PC-9 (cell line): ENCODE measurements at regions not wholly inside any gene's neighbourhood (a gene's known extent, or its start where the extent isn't known, plus 50 kb on each side); places are given as distances from the start of the nearest gene placed in this dataset.
"Not testable (repeated sequence)": the region's sequence is repeated elsewhere in the genome, so short reads cannot be mapped to it uniquely, and the experiment has no call there.

Source experiments
- BruUV-seq: library from RNA; stranded (reverse); fragments of 400-500 nt; replicated peaks from 2 replicates; lab custom pipeline; 2021; lab: Mats Ljungman, UMichigan
- CTCF ChIA-PET: fragments of 300-600 bp; sonication (Branson Sonifier 250); formaldehyde crosslinking; loops from one replicate; lab custom pipeline; 2022; ENCODE audit warnings: antibody characterized with exemption; lab: Charles Lee
- POLR2A ChIA-PET: fragments of 300-600 bp; sonication (Branson Sonifier 250); formaldehyde crosslinking; loops from one replicate; lab custom pipeline; 2022; ENCODE audit warnings: antibody characterized with exemption; ENCODE audit not compliant: unreplicated experiment; lab: Charles Lee
- DNase-seq, 2 experiments: peaks; one replicate each; pipeline versions ENCODE4 v3.0.0 to v3.0.0-alpha.2; 2015 to 2022; ENCODE audit warnings: mixed read lengths in 1 of 2
- H2AFZ ChIP-seq: fragments of 200-600 bp; sonication (generic); 2 replicates; pipeline ENCODE4 v1.8.1; 2017; ENCODE audit warnings: antibody characterized with exemption
- H3F3A ChIP-seq: fragments of 200-600 bp; sonication (generic); 2 replicates; pipeline ENCODE4 v1.8.1; 2017; ENCODE audit warnings: antibody characterized with exemption, mild to moderate bottlenecking, low read depth; ENCODE audit not compliant: insufficient read depth
- H3K27ac ChIP-seq: fragments of 200-600 bp; sonication (generic); 2 replicates; pipeline ENCODE4 v1.6.1; 2016; ENCODE audit warnings: mixed run types
- H3K27me3 ChIP-seq: fragments of 200-600 bp; sonication (generic); 2 replicates; pipeline ENCODE4 v1.6.1; 2016; ENCODE audit warnings: low read depth, mixed run types; ENCODE audit not compliant: insufficient read depth
- H3K36me3 ChIP-seq: fragments of 200-600 bp; sonication (generic); 2 replicates; pipeline ENCODE4 v1.6.1; 2016; ENCODE audit warnings: low read depth, mixed run types
- H3K4me1 ChIP-seq: fragments of 200-600 bp; sonication (generic); replicated peaks from 2 replicates; pipeline ENCODE4 v1.6.1; 2016; ENCODE audit warnings: mixed run types; ENCODE audit not compliant: insufficient read depth
- H3K4me2 ChIP-seq: fragments of 200-600 bp; sonication (generic); 2 replicates; pipeline ENCODE4 v1.6.1; 2017; ENCODE audit warnings: mixed run types
- H3K4me3 ChIP-seq: fragments of 200-600 bp; sonication (generic); 2 replicates; pipeline ENCODE4 v1.6.1; 2016; ENCODE audit warnings: mixed run types
- H3K79me2 ChIP-seq: fragments of 200-600 bp; sonication (generic); 2 replicates; pipeline ENCODE4 v1.6.1; 2017; ENCODE audit warnings: low read depth, mixed run types
- H3K9me2 ChIP-seq: fragments of 200-600 bp; sonication (generic); 2 replicates; pipeline ENCODE4 v1.8.1; 2017; ENCODE audit warnings: mild to moderate bottlenecking; ENCODE audit not compliant: insufficient read depth
- H3K9me3 ChIP-seq: fragments of 200-600 bp; sonication (generic); 2 replicates; pipeline ENCODE4 v1.8.1; 2016; ENCODE audit warnings: low read depth; ENCODE audit not compliant: insufficient read depth
- H4K20me1 ChIP-seq: fragments of 200-600 bp; sonication (generic); 2 replicates; pipeline ENCODE4 v1.8.1; 2017; ENCODE audit not compliant: insufficient read depth
- EZH2 ChIP-seq: fragments of 200-600 bp; sonication (generic); IDR thresholded peaks from 2 replicates; pipeline ENCODE4 v1.8.0; 2017; ENCODE audit warnings: antibody characterized with exemption, low read depth
- intact Hi-C: fragments of 100-400 bp; cut with micrococcal nuclease; formaldehyde crosslinking; loops from one replicate; pipeline ENCODE4 v1.10.0; 2022; ENCODE audit not compliant: unreplicated experiment
- TF ChIP-seq, protein P1 (sequence below): fragments of 200-600 bp; sonication (generic); conservative IDR thresholded peaks from 2 replicates; pipeline ENCODE4 v1.6.1; 2017; ENCODE audit warnings: mixed run types, antibody characterized with exemption, mild to moderate bottlenecking, moderate library complexity

DNA sequence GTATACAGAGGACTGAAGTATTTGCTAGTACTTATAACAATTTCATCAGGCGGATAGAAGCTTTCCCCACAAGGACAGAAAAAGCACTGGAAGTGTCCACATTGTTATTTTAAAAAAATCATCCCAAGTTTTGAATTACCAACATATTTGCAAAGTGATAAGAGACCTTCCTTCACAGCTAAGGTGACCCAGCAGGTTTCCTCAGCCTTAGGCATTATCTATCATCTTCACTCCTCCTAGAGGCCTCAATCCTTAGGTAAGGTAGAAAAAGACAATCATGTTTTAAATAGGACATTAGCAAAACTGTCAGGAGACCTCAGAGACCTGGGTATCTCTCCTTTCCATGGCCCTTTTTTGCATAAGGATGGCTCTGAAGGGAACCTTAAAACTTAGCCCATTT, 72.5 kb upstream of the CHD6 start:
- H3K4me2 ChIP-seq: no peak overlapping the region
- H3K4me3 ChIP-seq: no peak overlapping the region
- no peaks in the 10 kb centered on the region for H3K9me2 ChIP-seq
- no peaks in the 10 kb centered on the region for H3K79me2 ChIP-seq
- peaks cover 12% of the 10 kb centered on the region for H3F3A ChIP-seq
- intact Hi-C loops: loop anchor here (5.0 kb wide), 2 partner anchors 173 to 213 kb away; no protein-coding TSS in a partner anchor
- no TSS peak for BruUV-seq
- peaks cover 12% of the 10 kb centered on the region for H3K4me1 ChIP-seq
- H3K36me3 ChIP-seq: no peaks in the 10 kb centered on the region
- ChIA-PET CTCF (no interaction called here), POLR2A (no interaction called here)
- no peak overlapping the region for H2AFZ ChIP-seq
- H3K9me3 ChIP-seq: no peaks in the 10 kb centered on the region
- no peak for DNase-seq
- no peak overlapping the region for H3K27ac ChIP-seq
- H3K27me3 ChIP-seq: peaks cover 40% of the 10 kb centered on the region
- H4K20me1 ChIP-seq: no peaks in the 10 kb centered on the region
- TF ChIP-seq EZH2: no peak
- TF ChIP-seq, protein P1, sequence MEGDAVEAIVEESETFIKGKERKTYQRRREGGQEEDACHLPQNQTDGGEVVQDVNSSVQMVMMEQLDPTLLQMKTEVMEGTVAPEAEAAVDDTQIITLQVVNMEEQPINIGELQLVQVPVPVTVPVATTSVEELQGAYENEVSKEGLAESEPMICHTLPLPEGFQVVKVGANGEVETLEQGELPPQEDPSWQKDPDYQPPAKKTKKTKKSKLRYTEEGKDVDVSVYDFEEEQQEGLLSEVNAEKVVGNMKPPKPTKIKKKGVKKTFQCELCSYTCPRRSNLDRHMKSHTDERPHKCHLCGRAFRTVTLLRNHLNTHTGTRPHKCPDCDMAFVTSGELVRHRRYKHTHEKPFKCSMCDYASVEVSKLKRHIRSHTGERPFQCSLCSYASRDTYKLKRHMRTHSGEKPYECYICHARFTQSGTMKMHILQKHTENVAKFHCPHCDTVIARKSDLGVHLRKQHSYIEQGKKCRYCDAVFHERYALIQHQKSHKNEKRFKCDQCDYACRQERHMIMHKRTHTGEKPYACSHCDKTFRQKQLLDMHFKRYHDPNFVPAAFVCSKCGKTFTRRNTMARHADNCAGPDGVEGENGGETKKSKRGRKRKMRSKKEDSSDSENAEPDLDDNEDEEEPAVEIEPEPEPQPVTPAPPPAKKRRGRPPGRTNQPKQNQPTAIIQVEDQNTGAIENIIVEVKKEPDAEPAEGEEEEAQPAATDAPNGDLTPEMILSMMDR: no peak

DNA sequence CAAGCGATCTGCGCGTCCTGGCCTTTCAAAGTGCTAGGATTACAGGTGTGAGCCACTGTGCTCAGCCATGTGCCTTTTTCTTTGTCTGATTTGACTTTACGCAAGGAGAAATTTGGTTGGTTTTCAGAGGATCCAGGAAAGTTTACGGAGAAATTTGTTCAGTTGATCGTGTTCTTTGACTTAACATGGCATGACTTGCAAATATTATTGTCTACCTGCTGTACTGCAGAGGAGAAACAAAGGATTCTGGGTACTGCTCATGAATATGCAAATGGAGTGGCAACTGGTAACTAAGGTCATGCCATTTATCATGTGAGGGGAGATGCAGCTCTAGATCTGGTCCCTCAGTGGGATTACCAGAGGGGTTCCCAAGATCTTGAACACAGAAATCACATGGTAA, 68.8 kb upstream of the CHD6 start:
- no TSS peak for BruUV-seq
- Histone ChIP-seq H3K36me3 (no peaks in the 10 kb centered on the region), H3K4me1 (no peaks in the 10 kb centered on the region), H3K4me2 (no peak overlapping the region), H3K79me2 (no peaks in the 10 kb centered on the region), H3K27me3 (peaks cover 47% of the 10 kb centered on the region), H2AFZ (no peak overlapping the region), H3K9me3 (no peaks in the 10 kb centered on the region), H3K9me2 (no peaks in the 10 kb centered on the region), H3K4me3 (no peak overlapping the region), H4K20me1 (no peaks in the 10 kb centered on the region), H3K27ac (no peak overlapping the region), H3F3A (no peaks in the 10 kb centered on the region)
- CTCF ChIA-PET: no interaction called here
- POLR2A ChIA-PET: no interaction called here
- TF ChIP-seq, protein P1: no peak
- no peak for TF ChIP-seq EZH2
- DNase-seq: no peak
- intact Hi-C loops: no loop called here

DNA sequence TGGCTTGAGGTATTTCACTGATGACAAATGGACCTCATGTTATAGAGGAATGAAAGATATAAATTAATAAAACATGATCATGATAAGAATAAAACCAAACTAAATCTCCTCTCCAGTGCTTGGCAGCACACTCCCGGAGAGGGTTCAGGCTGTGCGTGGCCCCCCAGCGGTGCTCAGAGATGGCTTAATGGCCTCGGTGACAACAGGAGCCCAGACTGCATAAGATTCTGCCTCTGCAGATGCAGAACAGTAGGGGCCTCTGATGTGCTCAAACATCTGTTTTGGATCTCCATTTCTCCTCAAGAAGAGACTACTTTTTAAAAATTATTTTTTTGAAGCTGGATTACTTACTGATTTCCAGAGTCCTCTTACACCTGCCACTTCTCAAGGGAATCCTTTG, 67.0 kb upstream of the CHD6 start:
- CTCF ChIA-PET, H3K36me3 ChIP-seq, H3K79me2 ChIP-seq, H3K4me1 ChIP-seq, H3F3A ChIP-seq, H3K4me2 ChIP-seq, H3K27ac ChIP-seq, H4K20me1 ChIP-seq, intact Hi-C loops, H2AFZ ChIP-seq, H3K9me2 ChIP-seq, DNase-seq, POLR2A ChIA-PET, BruUV-seq, H3K9me3 ChIP-seq, H3K4me3 ChIP-seq: not testable (repeated sequence)
- H3K27me3 ChIP-seq: peaks cover 44% of the 10 kb centered on the region

DNA sequence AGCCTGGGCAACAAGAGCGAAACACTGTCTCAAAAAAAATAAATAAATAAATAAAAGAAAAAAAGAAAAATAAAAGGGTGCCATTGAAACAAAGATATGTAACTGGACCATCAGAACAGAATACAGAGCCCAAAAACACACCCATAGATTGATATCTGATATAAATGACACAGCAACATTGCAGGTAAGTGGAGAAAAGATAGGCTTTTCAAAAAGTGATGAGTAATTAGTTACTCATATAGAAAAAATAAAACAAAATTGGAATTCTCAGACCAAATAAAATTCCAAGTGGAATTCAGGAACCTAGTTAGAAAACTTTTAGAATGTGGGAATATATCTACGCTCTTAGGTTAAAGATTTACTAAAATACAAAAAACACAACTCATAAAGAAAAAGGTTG, 60.6 kb upstream of the CHD6 start:
- H3K27ac ChIP-seq: no peak overlapping the region
- DNase-seq: no peak
- no peaks in the 10 kb centered on the region for H3K36me3 ChIP-seq
- no peak overlapping the region for H2AFZ ChIP-seq
- H3K4me3 ChIP-seq: no peak overlapping the region
- peaks cover 10% of the 10 kb centered on the region; the same call in 1 of the 2 replicates for H3K27me3 ChIP-seq
- no peaks in the 10 kb centered on the region for H3K9me2 ChIP-seq
- no peaks in the 10 kb centered on the region for H3F3A ChIP-seq
- H3K4me2 ChIP-seq: no peak overlapping the region
- H3K79me2 ChIP-seq: no peaks in the 10 kb centered on the region
- no peaks in the 10 kb centered on the region for H3K4me1 ChIP-seq
- H4K20me1 ChIP-seq: no peaks in the 10 kb centered on the region
- TF ChIP-seq EZH2: no peak
- TF ChIP-seq, protein P1: no peak
- H3K9me3 ChIP-seq: no peaks in the 10 kb centered on the region
- CTCF ChIA-PET: no interaction called here
- no TSS peak for BruUV-seq
- intact Hi-C loops: no loop called here
- POLR2A ChIA-PET: no interaction called here
